ENCODE measurements at regions not wholly inside any gene's neighbourhood (a gene's known extent, or its start where the extent isn't known, plus 50 kb on each side); places are given as distances from the start of the nearest gene placed in this dataset.

- TF ChIP-seq CTCF (IDR thresholded peaks at IDR 0.05; ENCODE audit: poor library complexity) (no peak), EZH2phosphoT487 (IDR thresholded peaks at IDR 0.05; ENCODE audit: low read depth, severe bottlenecking, unreplicated experiment) (no peak), EZH2 (IDR thresholded peaks at IDR 0.05; ENCODE audit: borderline replicate concordance) (no peak)
These were observed 232.8 kb downstream of the CHRM3 start for GRCh38 chr1:239619190-239619589.

All from hepatocyte (in vitro differentiated cells).